ENCODE measurements at regions not wholly inside any gene's neighbourhood (a gene's known extent, or its start where the extent isn't known, plus 50 kb on each side); places are given as distances from the start of the nearest gene placed in this dataset.

DNA sequence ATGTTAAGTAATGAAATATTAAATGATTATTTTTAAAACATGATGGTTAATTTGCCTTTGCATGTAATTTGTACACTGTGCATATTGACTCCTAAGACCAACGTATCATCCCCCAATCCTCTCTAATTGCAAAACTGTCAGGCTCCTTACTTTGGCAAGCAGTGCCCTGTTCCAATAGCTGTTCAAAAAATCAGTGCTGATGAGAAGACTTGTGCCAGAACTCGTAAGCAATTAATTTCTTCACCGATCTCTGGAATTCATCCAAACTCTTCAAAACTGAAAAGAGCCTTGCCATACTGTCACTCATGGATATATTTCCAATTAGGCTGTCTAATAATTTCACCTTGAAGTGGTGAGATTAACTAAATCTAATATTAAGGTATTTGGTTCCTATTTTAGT, 493.9 kb upstream of the NDST4 start:
- intact Hi-C loops (cut with DNase I) = no loop called here
- Histone ChIP-seq H3K9me3 (no peaks in the 10 kb centered on the region), H3K4me1 (no peaks in the 10 kb centered on the region), H3K27ac (no peak overlapping the region), H3K36me3 (no peaks in the 10 kb centered on the region), H3K27me3 (no peaks in the 10 kb centered on the region), H3K4me3 (no peak overlapping the region)
- TF ChIP-seq POLR2AphosphoS5 (IDR thresholded peaks at IDR 0.05) = no peak
- TF ChIP-seq CTCF (IDR thresholded peaks at IDR 0.05) = no peak
- TF ChIP-seq POLR2A (IDR thresholded peaks at IDR 0.05) = no peak
- no peak for TF ChIP-seq EP300 (IDR thresholded peaks at IDR 0.05)
- 80 to 83% methylated on average over 3 of the region's 3 CpGs for WGBS, 2 donors
- no peak for DNase-seq

DNA sequence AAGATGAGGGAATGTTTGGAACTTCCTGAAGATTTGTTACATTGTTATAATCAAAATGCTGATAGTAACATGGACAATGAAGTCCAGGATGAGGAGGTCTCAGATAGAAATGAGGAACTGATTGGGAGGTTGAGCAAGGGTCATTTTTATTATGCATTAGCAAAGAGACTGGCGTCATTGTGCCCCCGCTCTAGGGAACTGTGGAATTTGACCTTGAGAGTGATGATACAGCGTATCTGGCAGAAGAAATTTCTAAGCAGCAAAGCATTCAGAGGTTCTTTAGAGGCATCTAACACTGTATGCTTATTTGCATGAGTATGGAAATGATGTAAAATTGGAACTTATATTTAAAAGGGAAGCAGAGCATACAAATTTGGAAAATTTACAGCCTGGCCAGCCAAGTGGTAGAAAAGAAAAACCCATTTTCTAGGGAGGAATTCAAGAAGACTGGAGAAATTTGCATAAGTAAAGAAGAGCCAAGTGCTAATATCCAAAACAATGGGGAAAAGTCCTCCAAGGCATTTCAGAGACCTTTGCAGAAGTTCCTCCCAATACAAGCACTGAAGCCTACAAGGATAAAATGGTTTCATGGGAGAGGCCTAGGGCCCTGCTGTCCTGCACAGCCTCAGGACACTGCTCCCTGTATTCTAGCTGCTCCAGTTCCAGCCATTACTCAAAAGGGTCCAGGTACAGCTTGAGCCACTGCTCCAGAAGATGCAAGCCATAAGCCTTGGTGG, 483.0 kb upstream of the NDST4 start:
- WGBS, 2 donors = 68 to 84% methylated on average over 3 of the region's 3 CpGs
- no peaks in the 10 kb centered on the region for H3K36me3 ChIP-seq
- no peak overlapping the region for H3K27ac ChIP-seq
- intact Hi-C loops (cut with DNase I) = no loop called here
- H3K4me3 ChIP-seq = no peak overlapping the region
- no peaks in the 10 kb centered on the region for H3K4me1 ChIP-seq
- TF ChIP-seq POLR2AphosphoS5 (IDR thresholded peaks at IDR 0.05) = no peak
- no peak for TF ChIP-seq POLR2A (IDR thresholded peaks at IDR 0.05)
- TF ChIP-seq EP300 (IDR thresholded peaks at IDR 0.05) = no peak
- no peak for TF ChIP-seq CTCF (IDR thresholded peaks at IDR 0.05)
- no peak for DNase-seq
- H3K27me3 ChIP-seq = no peaks in the 10 kb centered on the region
- peaks cover 0 to 2% (median 0%) of the 10 kb centered on the region in 4 donors for H3K9me3 ChIP-seq

GRCh38 chr4:115580901-115581300, 467.5 kb upstream of the NDST4 start:
- TF ChIP-seq POLR2A (IDR thresholded peaks at IDR 0.05) (no peak), POLR2AphosphoS5 (IDR thresholded peaks at IDR 0.05) (no peak), CTCF (IDR thresholded peaks at IDR 0.05) (no peak), EP300 (IDR thresholded peaks at IDR 0.05) (no peak)
- intact Hi-C loops (cut with DNase I) = no loop called here
- H3K4me3 ChIP-seq = no peak overlapping the region

DNA sequence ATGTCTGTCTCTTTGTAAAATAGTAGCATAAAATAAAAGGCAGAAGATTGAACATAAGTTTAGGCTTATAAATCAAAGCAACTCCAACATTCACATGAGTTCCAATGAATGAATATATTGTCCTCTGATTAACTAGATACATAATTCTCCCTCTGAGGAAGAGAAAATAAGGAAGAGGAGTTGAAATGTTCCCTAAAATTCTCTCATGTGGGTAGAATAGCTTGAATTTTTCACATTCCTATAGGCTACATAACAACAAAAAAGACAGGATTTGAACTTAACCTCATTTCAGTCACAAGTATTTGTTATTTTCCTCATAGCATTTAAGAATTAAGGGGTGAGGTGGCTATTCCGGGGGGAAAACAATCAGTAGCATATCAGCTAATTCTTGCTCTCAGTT, 462.4 kb upstream of the NDST4 start:
- no peaks in the 10 kb centered on the region for H3K4me1 ChIP-seq
- TF ChIP-seq CTCF (IDR thresholded peaks at IDR 0.05) (no peak), POLR2A (IDR thresholded peaks at IDR 0.05) (no peak), EP300 (IDR thresholded peaks at IDR 0.05) (no peak), POLR2AphosphoS5 (IDR thresholded peaks at IDR 0.05) (no peak)
- no peak overlapping the region for H3K27ac ChIP-seq
- intact Hi-C loops (cut with DNase I) = no loop called here
- no peak overlapping the region for H3K4me3 ChIP-seq
- H3K27me3 ChIP-seq = no peaks in the 10 kb centered on the region
- 66 to 83% methylated on average over 1 of the region's 1 CpG for WGBS, 2 donors
- peaks cover 0 to 6% (median 2%) of the 10 kb centered on the region in 4 donors for H3K9me3 ChIP-seq
- H3K36me3 ChIP-seq = no peaks in the 10 kb centered on the region
- no peak for DNase-seq

More at GRCh38 chr4:115580901-115581300, 467.5 kb upstream of the NDST4 start:
- Histone ChIP-seq H3K4me1 (no peaks in the 10 kb centered on the region), H3K27me3 (no peaks in the 10 kb centered on the region), H3K27ac (no peak overlapping the region), H3K36me3 (no peaks in the 10 kb centered on the region), H3K9me3 (no peaks in the 10 kb centered on the region)
- DNase-seq = no peak

GRCh38 chr4:115562506-115562905, 449.1 kb upstream of the NDST4 start:
- TF ChIP-seq POLR2AphosphoS5 (IDR thresholded peaks at IDR 0.05) (no peak), POLR2A (IDR thresholded peaks at IDR 0.05) (no peak), CTCF (IDR thresholded peaks at IDR 0.05) (no peak), EP300 (IDR thresholded peaks at IDR 0.05) (no peak)
- intact Hi-C loops (cut with DNase I) = no loop called here
- WGBS, 2 donors = 13 to 31% methylated on average over 2 of the region's 2 CpGs
- no peak for DNase-seq
- Histone ChIP-seq H3K27me3 (no peaks in the 10 kb centered on the region), H3K4me1 (no peaks in the 10 kb centered on the region), H3K36me3 (no peaks in the 10 kb centered on the region), H3K27ac (no peak overlapping the region), H3K9me3 (no peaks in the 10 kb centered on the region), H3K4me3 (no peak overlapping the region)

Measured in sigmoid colon (tissue), 6 donors.